ENCODE measurements at regions not wholly inside any gene's neighbourhood (a gene's known extent, or its start where the extent isn't known, plus 50 kb on each side); places are given as distances from the start of the nearest gene placed in this dataset.

DNA sequence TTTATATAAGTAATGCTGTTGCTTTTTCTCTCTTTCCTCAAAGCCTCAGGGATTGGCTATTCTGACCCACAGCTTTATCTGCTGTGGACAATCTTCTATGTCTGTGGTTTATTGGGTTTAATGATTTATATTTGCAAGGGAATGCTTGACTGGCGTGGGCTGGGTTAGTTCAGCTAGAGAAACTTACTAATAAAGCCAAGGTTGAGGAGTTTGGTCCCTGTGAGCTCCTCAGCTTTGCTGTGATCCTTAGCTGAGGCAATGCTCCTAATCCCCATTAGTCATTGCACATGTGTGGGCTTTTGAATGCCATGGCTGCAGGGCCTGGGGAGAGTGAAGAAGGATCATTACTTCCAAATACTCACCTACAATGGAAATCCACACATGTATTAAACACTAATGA is 179.3 kb downstream of the ZNF326 start:
- no peak overlapping the region for H3K27ac ChIP-seq (ENCODE audit: low read depth, low read length)
- no peak for DNase-seq (ENCODE audit: low read depth in 4 of 6, low spot score in 6 of 6)
- no peak overlapping the region for H3K4me3 ChIP-seq (ENCODE audit: low read depth, low read length)
- H3K4me1 ChIP-seq (ENCODE audit: control insufficient read depth, insufficient read depth, low read length), result no peaks in the 10 kb centered on the region
- no peaks in the 10 kb centered on the region for H3K27me3 ChIP-seq (ENCODE audit: control insufficient read depth, insufficient read depth, low read length)
- H3K9me3 ChIP-seq (ENCODE audit: control insufficient read depth, insufficient read depth, low read length), result no peaks in the 10 kb centered on the region
- H3K36me3 ChIP-seq (ENCODE audit: control insufficient read depth, insufficient read depth, low read length), result no peaks in the 10 kb centered on the region
- WGBS (ENCODE audit: insufficient coverage), result no CpG with 5 or more reads among the region's 1 CpG

DNA sequence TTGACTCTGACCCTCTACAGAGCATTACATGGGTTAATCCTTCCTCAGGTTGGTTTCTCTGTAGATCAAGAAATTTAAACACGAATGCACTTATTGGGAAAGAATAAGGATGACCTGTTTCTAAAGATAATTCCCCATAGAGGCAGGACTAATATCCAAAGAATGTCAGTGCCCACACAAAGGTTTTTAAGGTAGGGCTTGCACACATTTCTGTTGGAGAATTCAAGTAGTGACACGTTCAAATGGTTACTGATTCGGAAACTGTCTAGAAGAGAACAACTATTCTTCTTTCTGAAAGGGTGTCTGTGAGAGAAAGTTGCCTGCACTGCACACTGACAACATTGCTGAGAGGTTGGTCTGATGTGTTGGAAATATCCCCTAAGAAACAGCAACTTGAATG is 167.3 kb downstream of the ZNF326 start:
- Histone ChIP-seq H3K4me1 (ENCODE audit: control insufficient read depth, insufficient read depth, low read length) (no peaks in the 10 kb centered on the region), H3K9me3 (ENCODE audit: control insufficient read depth, insufficient read depth, low read length) (no peaks in the 10 kb centered on the region), H3K27me3 (ENCODE audit: control insufficient read depth, insufficient read depth, low read length) (no peaks in the 10 kb centered on the region), H3K36me3 (ENCODE audit: control insufficient read depth, insufficient read depth, low read length) (no peaks in the 10 kb centered on the region), H3K4me3 (ENCODE audit: low read depth, low read length) (no peak overlapping the region), H3K27ac (ENCODE audit: low read depth, low read length) (no peak overlapping the region)
- 67% methylated on average over 2 of the region's 3 CpGs for WGBS (ENCODE audit: insufficient coverage)
- DNase-seq (ENCODE audit: low read depth in 4 of 6, low spot score in 6 of 6), result no peak

DNA sequence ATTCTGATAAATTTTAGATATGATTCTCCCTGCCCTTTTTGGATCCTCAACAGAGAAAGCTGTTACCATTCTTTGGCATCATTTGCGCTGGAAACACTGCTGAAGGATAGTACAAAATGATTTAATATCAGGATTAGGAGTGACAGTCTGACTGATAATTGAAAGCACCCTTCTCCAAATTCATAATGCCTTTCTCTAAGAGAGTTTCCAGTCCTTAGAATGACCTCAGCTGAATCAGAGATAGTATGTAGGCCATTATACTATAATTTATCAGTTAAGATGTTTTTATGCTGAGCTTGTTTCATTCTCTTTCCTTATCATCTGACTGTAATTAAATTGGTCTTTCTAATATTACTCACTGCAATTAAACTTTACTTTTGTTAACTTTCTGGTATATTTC is 166.7 kb downstream of the ZNF326 start:
- Histone ChIP-seq H3K27me3 (ENCODE audit: control insufficient read depth, insufficient read depth, low read length) (no peaks in the 10 kb centered on the region), H3K27ac (ENCODE audit: low read depth, low read length) (no peak overlapping the region), H3K9me3 (ENCODE audit: control insufficient read depth, insufficient read depth, low read length) (no peaks in the 10 kb centered on the region), H3K4me1 (ENCODE audit: control insufficient read depth, insufficient read depth, low read length) (no peaks in the 10 kb centered on the region), H3K4me3 (ENCODE audit: low read depth, low read length) (no peak overlapping the region), H3K36me3 (ENCODE audit: control insufficient read depth, insufficient read depth, low read length) (no peaks in the 10 kb centered on the region)
- WGBS (ENCODE audit: insufficient coverage), result no CpG with 5 or more reads among the region's 1 CpG
- no peak for DNase-seq (ENCODE audit: low read depth in 4 of 6, low spot score in 6 of 6)

DNA sequence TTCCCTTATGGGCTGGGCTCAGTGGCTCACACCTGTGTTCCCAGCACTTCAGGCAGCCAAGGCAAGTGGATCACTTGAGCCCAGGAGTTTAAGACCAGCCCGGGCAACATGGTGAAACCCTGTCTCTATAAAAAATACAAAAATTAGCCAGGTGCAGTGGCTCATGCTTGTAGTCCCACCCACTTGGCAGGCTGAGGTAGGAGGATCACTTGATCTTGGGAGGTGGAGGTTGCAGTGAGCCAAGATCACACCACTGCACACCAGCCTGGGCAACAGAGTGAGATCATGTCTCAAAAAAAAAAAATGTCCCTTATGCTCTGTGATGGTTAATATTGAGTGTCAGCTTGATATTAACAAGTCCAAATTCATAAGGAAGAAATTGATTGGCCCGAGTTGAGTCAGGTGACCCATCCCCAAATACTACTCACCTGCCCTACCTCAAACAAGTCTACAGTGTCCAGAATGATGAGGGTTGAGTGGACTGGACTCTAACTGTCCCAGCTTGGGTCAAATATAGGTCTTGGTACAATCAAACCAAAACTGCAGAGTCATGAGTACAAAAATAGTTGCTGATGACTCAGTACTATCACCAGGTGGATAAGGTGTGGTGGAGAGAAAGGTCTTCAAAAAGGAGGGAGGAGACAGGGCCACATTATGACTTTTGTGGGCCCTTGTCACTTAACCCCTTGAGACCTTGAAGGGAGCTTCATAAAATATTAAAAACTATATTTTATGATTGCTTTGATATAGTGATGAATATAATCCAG is 161.0 kb downstream of the ZNF326 start:
- no peaks in the 10 kb centered on the region for H3K27me3 ChIP-seq (ENCODE audit: control insufficient read depth, insufficient read depth, low read length)
- no peak for DNase-seq (ENCODE audit: low read depth in 4 of 6, low spot score in 6 of 6)
- WGBS (ENCODE audit: insufficient coverage), result no CpG with 5 or more reads among the region's 2 CpGs
- no peaks in the 10 kb centered on the region for H3K9me3 ChIP-seq (ENCODE audit: control insufficient read depth, insufficient read depth, low read length)
- H3K4me1 ChIP-seq (ENCODE audit: control insufficient read depth, insufficient read depth, low read length), result no peaks in the 10 kb centered on the region
- no peaks in the 10 kb centered on the region for H3K36me3 ChIP-seq (ENCODE audit: control insufficient read depth, insufficient read depth, low read length)
- H3K27ac ChIP-seq (ENCODE audit: low read depth, low read length), result no peak overlapping the region
- H3K4me3 ChIP-seq (ENCODE audit: low read depth, low read length), result no peak overlapping the region

DNA sequence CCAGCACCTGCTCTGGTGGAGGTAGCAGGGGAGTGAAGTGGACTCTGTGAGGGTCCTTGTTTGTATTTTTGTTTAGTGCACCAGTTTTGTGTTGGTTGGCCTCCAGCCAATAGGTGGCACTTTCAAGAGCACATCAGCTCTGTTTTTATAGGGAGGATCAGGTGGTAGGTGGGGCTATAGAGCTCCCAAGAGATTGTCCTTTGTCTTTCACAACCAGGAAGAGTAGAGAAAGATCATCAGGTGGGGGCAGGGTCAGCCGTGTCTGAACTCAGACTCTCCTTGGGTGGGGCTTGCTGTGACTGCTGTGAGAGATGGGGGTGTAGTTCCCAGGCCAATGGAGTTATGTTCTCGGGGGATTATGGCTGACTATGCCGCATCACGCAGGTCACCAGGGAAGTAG is 159.8 kb downstream of the ZNF326 start:
- Histone ChIP-seq H3K36me3 (ENCODE audit: control insufficient read depth, insufficient read depth, low read length) (no peaks in the 10 kb centered on the region), H3K27me3 (ENCODE audit: control insufficient read depth, insufficient read depth, low read length) (no peaks in the 10 kb centered on the region), H3K9me3 (ENCODE audit: control insufficient read depth, insufficient read depth, low read length) (no peaks in the 10 kb centered on the region), H3K4me1 (ENCODE audit: control insufficient read depth, insufficient read depth, low read length) (no peaks in the 10 kb centered on the region), H3K27ac (ENCODE audit: low read depth, low read length) (no peak overlapping the region), H3K4me3 (ENCODE audit: low read depth, low read length) (no peak overlapping the region)
- no peak for DNase-seq (ENCODE audit: low read depth in 4 of 6, low spot score in 6 of 6)
- WGBS (ENCODE audit: insufficient coverage), result 59% methylated on average over 4 of the region's 4 CpGs

DNA sequence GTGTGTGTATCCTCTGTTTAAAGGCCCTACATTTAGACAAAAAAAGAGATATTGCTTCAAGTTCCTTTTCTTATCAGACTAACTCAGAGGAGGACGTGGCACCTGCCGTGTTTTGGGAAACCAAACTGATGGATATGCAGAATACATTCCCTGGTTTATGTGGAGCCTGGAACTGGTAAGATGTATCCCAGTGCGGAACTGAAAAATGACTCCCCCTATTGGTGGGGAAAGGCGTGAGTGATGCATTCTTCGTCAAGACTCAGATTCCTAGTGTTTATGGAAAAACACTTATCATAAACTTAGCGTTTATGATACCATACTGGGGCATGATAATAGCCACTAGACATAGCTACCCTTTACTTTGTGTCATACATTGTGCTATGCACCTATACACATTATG is 154.2 kb downstream of the ZNF326 start:
- Histone ChIP-seq H3K36me3 (ENCODE audit: control insufficient read depth, insufficient read depth, low read length) (no peaks in the 10 kb centered on the region), H3K4me1 (ENCODE audit: control insufficient read depth, insufficient read depth, low read length) (no peaks in the 10 kb centered on the region), H3K9me3 (ENCODE audit: control insufficient read depth, insufficient read depth, low read length) (no peaks in the 10 kb centered on the region), H3K27me3 (ENCODE audit: control insufficient read depth, insufficient read depth, low read length) (no peaks in the 10 kb centered on the region), H3K27ac (ENCODE audit: low read depth, low read length) (no peak overlapping the region), H3K4me3 (ENCODE audit: low read depth, low read length) (no peak overlapping the region)
- no peak for DNase-seq (ENCODE audit: low read depth in 4 of 6, low spot score in 6 of 6)
- WGBS (ENCODE audit: insufficient coverage), result 100% methylated on average over 1 of the region's 6 CpGs

DNA sequence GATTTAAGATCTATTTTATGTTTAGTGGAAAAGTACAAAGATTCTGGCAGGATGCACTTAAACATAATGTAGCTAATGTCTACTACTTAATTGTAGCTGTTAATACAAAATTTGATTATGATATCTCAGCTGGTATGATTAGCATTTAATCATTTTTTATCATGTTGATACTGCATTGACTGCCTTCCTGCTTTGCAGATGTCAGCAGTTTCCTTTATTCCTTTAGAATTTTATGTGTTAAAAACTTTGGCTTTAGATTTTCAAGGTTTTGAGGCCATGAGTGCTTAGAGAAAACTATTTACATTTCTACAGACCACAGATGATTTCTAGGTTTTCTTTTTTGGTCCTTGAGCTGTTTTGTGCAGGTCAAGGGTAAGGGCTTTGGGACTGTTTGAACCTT is 152.2 kb downstream of the ZNF326 start:
- H3K27me3 ChIP-seq (ENCODE audit: control insufficient read depth, insufficient read depth, low read length), result no peaks in the 10 kb centered on the region
- H3K4me1 ChIP-seq (ENCODE audit: control insufficient read depth, insufficient read depth, low read length), result no peaks in the 10 kb centered on the region
- DNase-seq (ENCODE audit: low read depth in 4 of 6, low spot score in 6 of 6), result no peak
- no peaks in the 10 kb centered on the region for H3K9me3 ChIP-seq (ENCODE audit: control insufficient read depth, insufficient read depth, low read length)
- H3K4me3 ChIP-seq (ENCODE audit: low read depth, low read length), result no peak overlapping the region
- no peaks in the 10 kb centered on the region for H3K36me3 ChIP-seq (ENCODE audit: control insufficient read depth, insufficient read depth, low read length)
- no peak overlapping the region for H3K27ac ChIP-seq (ENCODE audit: low read depth, low read length)

DNA sequence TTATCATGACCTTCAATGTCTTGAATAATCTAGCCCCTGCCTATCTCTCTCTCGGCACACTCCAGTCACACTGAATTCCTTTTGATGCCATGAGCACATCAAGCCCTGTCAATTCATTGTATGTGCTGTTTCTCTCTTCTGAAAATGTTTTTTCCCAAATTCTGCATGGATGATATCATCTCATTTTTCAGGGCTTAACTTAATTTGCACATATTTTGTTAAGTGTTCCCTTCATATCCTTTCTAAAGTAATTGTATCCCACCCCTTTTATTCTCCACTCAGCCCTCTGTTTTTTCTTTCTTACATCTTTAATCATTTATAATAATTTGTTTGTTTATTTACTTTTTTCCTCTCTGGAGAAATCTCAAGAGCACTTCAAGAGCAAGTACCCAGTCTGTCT is 149.9 kb downstream of the ZNF326 start:
- Histone ChIP-seq H3K9me3 (ENCODE audit: control insufficient read depth, insufficient read depth, low read length) (peaks cover 3% of the 10 kb centered on the region), H3K4me1 (ENCODE audit: control insufficient read depth, insufficient read depth, low read length) (no peaks in the 10 kb centered on the region), H3K36me3 (ENCODE audit: control insufficient read depth, insufficient read depth, low read length) (no peaks in the 10 kb centered on the region), H3K27ac (ENCODE audit: low read depth, low read length) (no peak overlapping the region), H3K4me3 (ENCODE audit: low read depth, low read length) (no peak overlapping the region), H3K27me3 (ENCODE audit: control insufficient read depth, insufficient read depth, low read length) (no peaks in the 10 kb centered on the region)
- 0% methylated on average over 1 of the region's 1 CpG for WGBS (ENCODE audit: insufficient coverage)
- no peak for DNase-seq (ENCODE audit: low read depth in 4 of 6, low spot score in 6 of 6)

DNA sequence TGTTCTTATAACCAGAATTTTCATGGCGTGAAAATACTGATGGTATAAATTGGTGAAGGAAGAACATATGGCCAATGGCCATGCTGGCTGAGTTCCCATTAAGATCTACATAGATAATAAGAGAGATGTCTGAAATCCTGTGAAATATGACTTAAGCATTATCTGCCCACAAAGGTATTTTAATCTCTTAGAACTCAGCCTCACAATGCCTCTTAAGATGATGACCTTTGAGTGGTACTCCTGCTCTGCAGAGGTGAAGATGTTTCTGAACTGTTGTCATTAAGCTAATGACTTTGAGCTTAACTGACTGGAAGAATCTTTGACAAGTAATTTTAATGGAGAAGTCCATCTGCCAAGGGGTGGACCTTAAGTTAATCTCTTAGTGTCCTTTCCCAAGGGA is 148.7 kb downstream of the ZNF326 start:
- Histone ChIP-seq H3K27ac (ENCODE audit: low read depth, low read length) (no peak overlapping the region), H3K4me1 (ENCODE audit: control insufficient read depth, insufficient read depth, low read length) (no peaks in the 10 kb centered on the region), H3K27me3 (ENCODE audit: control insufficient read depth, insufficient read depth, low read length) (no peaks in the 10 kb centered on the region), H3K4me3 (ENCODE audit: low read depth, low read length) (no peak overlapping the region), H3K9me3 (ENCODE audit: control insufficient read depth, insufficient read depth, low read length) (peaks cover 6% of the 10 kb centered on the region), H3K36me3 (ENCODE audit: control insufficient read depth, insufficient read depth, low read length) (no peaks in the 10 kb centered on the region)
- WGBS (ENCODE audit: insufficient coverage), result no CpG with 5 or more reads among the region's 1 CpG
- no peak for DNase-seq (ENCODE audit: low read depth in 4 of 6, low spot score in 6 of 6)

DNA sequence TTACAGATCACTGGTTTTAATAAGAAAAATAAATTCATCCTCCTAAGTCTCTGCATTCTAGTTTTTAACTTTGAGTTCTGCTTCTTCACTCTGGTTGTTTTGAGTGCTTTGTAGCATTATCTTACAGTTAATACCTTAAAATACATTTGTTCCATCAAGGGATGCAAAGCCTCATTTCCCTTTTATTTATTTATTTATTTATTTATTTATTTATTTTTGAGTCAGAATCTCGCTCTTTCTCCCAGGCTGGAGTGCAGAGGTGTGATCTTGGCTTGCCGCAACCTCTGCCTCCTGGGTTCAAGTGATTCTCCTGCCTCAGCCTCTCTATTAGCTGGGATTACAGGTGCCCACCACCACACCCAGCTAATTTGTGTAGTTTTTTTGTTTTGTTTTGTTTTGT is 147.8 kb downstream of the ZNF326 start:
- no peak for DNase-seq (ENCODE audit: low read depth in 4 of 6, low spot score in 6 of 6)
- WGBS (ENCODE audit: insufficient coverage), result no CpG with 5 or more reads among the region's 2 CpGs
- H3K36me3 ChIP-seq (ENCODE audit: control insufficient read depth, insufficient read depth, low read length), result no peaks in the 10 kb centered on the region
- no peaks in the 10 kb centered on the region for H3K27me3 ChIP-seq (ENCODE audit: control insufficient read depth, insufficient read depth, low read length)
- H3K9me3 ChIP-seq (ENCODE audit: control insufficient read depth, insufficient read depth, low read length), result peaks cover 6% of the 10 kb centered on the region
- no peak overlapping the region for H3K27ac ChIP-seq (ENCODE audit: low read depth, low read length)
- no peak overlapping the region for H3K4me3 ChIP-seq (ENCODE audit: low read depth, low read length)
- no peaks in the 10 kb centered on the region for H3K4me1 ChIP-seq (ENCODE audit: control insufficient read depth, insufficient read depth, low read length)
